ENCODE measurements at regions not wholly inside any gene's neighbourhood (a gene's known extent, or its start where the extent isn't known, plus 50 kb on each side); places are given as distances from the start of the nearest gene placed in this dataset.

DNA sequence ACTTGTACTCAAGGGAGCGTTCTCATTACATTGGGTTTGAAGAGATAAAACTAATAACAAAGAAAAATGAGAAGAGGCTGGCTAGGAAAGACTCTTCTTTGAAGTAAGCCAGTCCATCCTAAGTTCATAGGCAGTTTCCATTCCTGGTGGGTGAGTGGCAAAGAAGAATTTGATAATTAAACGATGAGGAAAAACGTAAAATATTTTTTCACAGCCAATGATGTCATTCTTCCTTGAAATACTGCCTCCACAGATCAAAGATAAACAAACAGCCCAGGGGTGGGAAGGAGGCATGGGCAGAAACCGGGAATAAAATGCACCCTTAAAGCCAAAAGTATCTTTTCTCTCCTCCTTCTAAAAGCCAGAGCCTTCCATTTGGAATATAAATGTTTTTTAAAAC lies 346.6 kb downstream of the PMP22 start:
- no peaks in the 10 kb centered on the region for H3K9me3 ChIP-seq
- intact Hi-C loops (cut with DNase I) = no loop called here
- no peak overlapping the region for H3K27ac ChIP-seq
- TF ChIP-seq POLR2A (IDR thresholded peaks at IDR 0.05) = no peak
- TF ChIP-seq, protein P1, sequence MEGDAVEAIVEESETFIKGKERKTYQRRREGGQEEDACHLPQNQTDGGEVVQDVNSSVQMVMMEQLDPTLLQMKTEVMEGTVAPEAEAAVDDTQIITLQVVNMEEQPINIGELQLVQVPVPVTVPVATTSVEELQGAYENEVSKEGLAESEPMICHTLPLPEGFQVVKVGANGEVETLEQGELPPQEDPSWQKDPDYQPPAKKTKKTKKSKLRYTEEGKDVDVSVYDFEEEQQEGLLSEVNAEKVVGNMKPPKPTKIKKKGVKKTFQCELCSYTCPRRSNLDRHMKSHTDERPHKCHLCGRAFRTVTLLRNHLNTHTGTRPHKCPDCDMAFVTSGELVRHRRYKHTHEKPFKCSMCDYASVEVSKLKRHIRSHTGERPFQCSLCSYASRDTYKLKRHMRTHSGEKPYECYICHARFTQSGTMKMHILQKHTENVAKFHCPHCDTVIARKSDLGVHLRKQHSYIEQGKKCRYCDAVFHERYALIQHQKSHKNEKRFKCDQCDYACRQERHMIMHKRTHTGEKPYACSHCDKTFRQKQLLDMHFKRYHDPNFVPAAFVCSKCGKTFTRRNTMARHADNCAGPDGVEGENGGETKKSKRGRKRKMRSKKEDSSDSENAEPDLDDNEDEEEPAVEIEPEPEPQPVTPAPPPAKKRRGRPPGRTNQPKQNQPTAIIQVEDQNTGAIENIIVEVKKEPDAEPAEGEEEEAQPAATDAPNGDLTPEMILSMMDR (IDR thresholded peaks at IDR 0.05) = no peak
- TF ChIP-seq POLR2AphosphoS5 (IDR thresholded peaks at IDR 0.05; ENCODE audit: insufficient read depth in 1 of 2, low read depth in 1 of 2) = no peak
- no peaks in the 10 kb centered on the region for H3K27me3 ChIP-seq
- H3K4me3 ChIP-seq = no peak overlapping the region
- DNase-seq (ENCODE audit: extremely low spot score in 2 of 2) = no peak
- no peaks in the 10 kb centered on the region for H3K4me1 ChIP-seq
- H3K36me3 ChIP-seq = no peaks in the 10 kb centered on the region

GRCh38 chr17:14910916-14911315 lies 354.2 kb downstream of the PMP22 start:
- intact Hi-C loops (cut with DNase I) = no loop called here
- Histone ChIP-seq H3K4me1 (no peaks in the 10 kb centered on the region), H3K4me3 (no peak overlapping the region), H3K9me3 (no peaks in the 10 kb centered on the region), H3K27me3 (no peaks in the 10 kb centered on the region), H3K36me3 (no peaks in the 10 kb centered on the region), H3K27ac (no peak overlapping the region)
- DNase-seq (ENCODE audit: extremely low spot score in 2 of 2) = no peak
- no peak for TF ChIP-seq POLR2A (IDR thresholded peaks at IDR 0.05)
- TF ChIP-seq, protein P1 (IDR thresholded peaks at IDR 0.05) = no peak
- TF ChIP-seq POLR2AphosphoS5 (IDR thresholded peaks at IDR 0.05; ENCODE audit: insufficient read depth in 1 of 2, low read depth in 1 of 2) = no peak

- TF ChIP-seq POLR2A (IDR thresholded peaks at IDR 0.05) (no peak), POLR2AphosphoS5 (IDR thresholded peaks at IDR 0.05; ENCODE audit: insufficient read depth in 1 of 2, low read depth in 1 of 2) (no peak)
- TF ChIP-seq, protein P1 (IDR thresholded peaks at IDR 0.05) = no peak
- no peaks in the 10 kb centered on the region for H3K9me3 ChIP-seq
- H3K27me3 ChIP-seq = no peaks in the 10 kb centered on the region
- no peak for DNase-seq (ENCODE audit: extremely low spot score in 2 of 2)
- intact Hi-C loops (cut with DNase I) = no loop called here
- no peak overlapping the region for H3K4me3 ChIP-seq
- H3K36me3 ChIP-seq = no peaks in the 10 kb centered on the region
- H3K4me1 ChIP-seq = no peaks in the 10 kb centered on the region
- H3K27ac ChIP-seq = no peak overlapping the region
Measured at GRCh38 chr17:14904386-14904785, 360.7 kb downstream of the PMP22 start.

- no peak overlapping the region for H3K4me3 ChIP-seq
- H3K36me3 ChIP-seq = no peaks in the 10 kb centered on the region
- intact Hi-C loops (cut with DNase I) = no loop called here
- TF ChIP-seq POLR2AphosphoS5 (IDR thresholded peaks at IDR 0.05; ENCODE audit: insufficient read depth in 1 of 2, low read depth in 1 of 2) = no peak
- TF ChIP-seq POLR2A (IDR thresholded peaks at IDR 0.05) = no peak
- no peak for DNase-seq (ENCODE audit: extremely low spot score in 2 of 2)
- H3K27ac ChIP-seq = no peak overlapping the region
- H3K4me1 ChIP-seq = no peaks in the 10 kb centered on the region
- H3K9me3 ChIP-seq = no peaks in the 10 kb centered on the region
- H3K27me3 ChIP-seq = no peaks in the 10 kb centered on the region
Measured at GRCh38 chr17:14903854-14904253, 361.3 kb downstream of the PMP22 start.

GRCh38 chr17:14902803-14903202 lies 362.3 kb downstream of the PMP22 start:
- no peaks in the 10 kb centered on the region for H3K4me1 ChIP-seq
- no peaks in the 10 kb centered on the region for H3K27me3 ChIP-seq
- no peaks in the 10 kb centered on the region for H3K36me3 ChIP-seq
- DNase-seq (ENCODE audit: extremely low spot score in 2 of 2) = no peak
- intact Hi-C loops (cut with DNase I) = no loop called here
- no peak overlapping the region for H3K27ac ChIP-seq
- TF ChIP-seq, protein P1 (IDR thresholded peaks at IDR 0.05) = no peak
- no peak for TF ChIP-seq POLR2A (IDR thresholded peaks at IDR 0.05)
- no peak for TF ChIP-seq POLR2AphosphoS5 (IDR thresholded peaks at IDR 0.05; ENCODE audit: insufficient read depth in 1 of 2, low read depth in 1 of 2)
- H3K4me3 ChIP-seq = no peak overlapping the region
- H3K9me3 ChIP-seq = no peaks in the 10 kb centered on the region
